Nephron progenitor cell (in vitro differentiated cells): ENCODE measurements at regions not wholly inside any gene's neighbourhood (a gene's known extent, or its start where the extent isn't known, plus 50 kb on each side); places are given as distances from the start of the nearest gene placed in this dataset.

Experiments used
- DNase-seq: peaks from one replicate; pipeline ENCODE4 v3.0.0; 2021
- H3K27ac Mint-ChIP-seq: 2 replicates; pipeline ENCODE4 v1.8.0; 2021; ENCODE audit warnings: mild to moderate bottlenecking, moderate library complexity, mixed read lengths
- H3K27me3 Mint-ChIP-seq: 2 replicates; pipeline ENCODE4 v1.8.0; 2021; ENCODE audit warnings: mild to moderate bottlenecking, low read depth, mixed read lengths; ENCODE audit not compliant: poor library complexity
- H3K36me3 Mint-ChIP-seq: 2 replicates; pipeline ENCODE4 v1.8.0; 2021; ENCODE audit warnings: low read depth, mixed read lengths
- H3K4me1 Mint-ChIP-seq: 2 replicates; pipeline ENCODE4 v1.8.0; 2021; ENCODE audit warnings: mixed read lengths
- H3K4me3 Mint-ChIP-seq: 2 replicates; pipeline ENCODE4 v1.8.0; 2021; ENCODE audit warnings: mild to moderate bottlenecking, moderate library complexity, mixed read lengths
- H3K9me3 Mint-ChIP-seq: 2 replicates; pipeline ENCODE4 v1.8.0; 2021; ENCODE audit warnings: mild to moderate bottlenecking, moderate library complexity, mixed read lengths
- CTCF ChIP-seq: fragments of 200-600 bp; sonication (generic); IDR thresholded peaks from 2 replicates; pipeline ENCODE4 v1.5.0; 2021; ENCODE audit warnings: antibody characterized with exemption

GRCh38 chr15:80331886-80332406 is 72.2 kb upstream of the ARNT2 start:
- H3K4me1 Mint-ChIP-seq = no peaks in the 10 kb centered on the region
- no peak overlapping the region for H3K4me3 Mint-ChIP-seq
- no peak overlapping the region for H3K27ac Mint-ChIP-seq
- no peak for DNase-seq
- peaks cover 10% of the 10 kb centered on the region for H3K9me3 Mint-ChIP-seq
- H3K27me3 Mint-ChIP-seq = peaks cover 16% of the 10 kb centered on the region
- TF ChIP-seq CTCF = no peak
- H3K36me3 Mint-ChIP-seq = no peaks in the 10 kb centered on the region

GRCh38 chr15:80333261-80333660 is 70.9 kb upstream of the ARNT2 start:
- no peaks in the 10 kb centered on the region for H3K4me1 Mint-ChIP-seq
- TF ChIP-seq CTCF = no peak
- no peaks in the 10 kb centered on the region for H3K36me3 Mint-ChIP-seq
- peaks cover 3% of the 10 kb centered on the region for H3K9me3 Mint-ChIP-seq
- H3K27me3 Mint-ChIP-seq = peaks cover 21% of the 10 kb centered on the region
- no peak for DNase-seq
- H3K4me3 Mint-ChIP-seq = no peak overlapping the region
- no peak overlapping the region for H3K27ac Mint-ChIP-seq

- Mint-ChIP-seq H3K36me3 (no peaks in the 10 kb centered on the region), H3K27me3 (peaks cover 25% of the 10 kb centered on the region), H3K9me3 (no peaks in the 10 kb centered on the region), H3K4me1 (no peaks in the 10 kb centered on the region), H3K4me3 (no peak overlapping the region), H3K27ac (no peak overlapping the region)
- DNase-seq = no peak
- no peak for TF ChIP-seq CTCF
These were observed 69.7 kb upstream of the ARNT2 start for GRCh38 chr15:80334521-80334920.

- H3K27ac Mint-ChIP-seq = no peak overlapping the region
- no peaks in the 10 kb centered on the region for H3K9me3 Mint-ChIP-seq
- peaks cover 9% of the 10 kb centered on the region for H3K4me1 Mint-ChIP-seq
- no peak for TF ChIP-seq CTCF
- no peak for DNase-seq
- H3K4me3 Mint-ChIP-seq = no peak overlapping the region
- no peaks in the 10 kb centered on the region for H3K36me3 Mint-ChIP-seq
- H3K27me3 Mint-ChIP-seq = peaks cover 25% of the 10 kb centered on the region
These were observed 64.6 kb upstream of the ARNT2 start for GRCh38 chr15:80339601-80340000.

- TF ChIP-seq CTCF = no peak
- no peaks in the 10 kb centered on the region for H3K36me3 Mint-ChIP-seq
- DNase-seq = no peak
- H3K27ac Mint-ChIP-seq = no peak overlapping the region
- peaks cover 14% of the 10 kb centered on the region for H3K27me3 Mint-ChIP-seq
- no peak overlapping the region for H3K4me3 Mint-ChIP-seq
- H3K4me1 Mint-ChIP-seq = peaks cover 9% of the 10 kb centered on the region
- no peaks in the 10 kb centered on the region for H3K9me3 Mint-ChIP-seq
These were observed 62.0 kb upstream of the ARNT2 start for GRCh38 chr15:80342148-80342547.

- DNase-seq = no peak
- no peak overlapping the region for H3K27ac Mint-ChIP-seq
- H3K4me1 Mint-ChIP-seq = peaks cover 9% of the 10 kb centered on the region
- no peaks in the 10 kb centered on the region for H3K36me3 Mint-ChIP-seq
- no peak for TF ChIP-seq CTCF
- peaks cover 12% of the 10 kb centered on the region for H3K27me3 Mint-ChIP-seq
- H3K9me3 Mint-ChIP-seq = no peaks in the 10 kb centered on the region
- H3K4me3 Mint-ChIP-seq = no peak overlapping the region
These were observed 60.6 kb upstream of the ARNT2 start for GRCh38 chr15:80343554-80343992.
